GM12864 (cell line): ENCODE measurements at regions not wholly inside any gene's neighbourhood (a gene's known extent, or its start where the extent isn't known, plus 50 kb on each side); places are given as distances from the start of the nearest gene placed in this dataset.
"Not testable (repeated sequence)": the region's sequence is repeated elsewhere in the genome, so short reads cannot be mapped to it uniquely, and the experiment has no call there.

Experiments used
- DNase-seq: peaks from one replicate; pipeline ENCODE4 v3.0.0-alpha.2; 2011; ENCODE audit warnings: low read depth
- H3K4me3 ChIP-seq: 2 replicates; pipeline ENCODE4 v1.5.1; 2011; ENCODE audit warnings: mild to moderate bottlenecking, low read depth, low read length, control low read depth
- CTCF ChIP-seq: IDR thresholded peaks from 2 replicates; pipeline ENCODE4 v1.5.1; 2011; ENCODE audit warnings: low read depth, mild to moderate bottlenecking, moderate library complexity, low read length, control low read depth, inconsistent platforms; ENCODE audit errors: missing control alignments

- H3K4me3 ChIP-seq, result no peak overlapping the region
- no peak for DNase-seq
- TF ChIP-seq CTCF, result no peak
These were observed 168.5 kb upstream of the ISL1 start for GRCh38 chr5:51214746-51215145.

- TF ChIP-seq CTCF, result no peak
- H3K4me3 ChIP-seq, result no peak overlapping the region
- no peak for DNase-seq
These were observed 157.2 kb upstream of the ISL1 start for GRCh38 chr5:51225789-51226742.

- H3K4me3 ChIP-seq, result no peak overlapping the region
- no peak for TF ChIP-seq CTCF
- DNase-seq, result no peak
These were observed 155.2 kb upstream of the ISL1 start for GRCh38 chr5:51227963-51228470.

GRCh38 chr5:51230336-51230735 is 152.9 kb upstream of the ISL1 start:
- no peak for DNase-seq
- H3K4me3 ChIP-seq, result no peak overlapping the region
- no peak for TF ChIP-seq CTCF

- no peak for TF ChIP-seq CTCF
- DNase-seq, result no peak
- no peak overlapping the region for H3K4me3 ChIP-seq
These were observed 140.8 kb upstream of the ISL1 start for GRCh38 chr5:51242456-51242855.

GRCh38 chr5:51250957-51251356 is 132.3 kb upstream of the ISL1 start:
- H3K4me3 ChIP-seq, DNase-seq: not testable (repeated sequence)

GRCh38 chr5:51271261-51271660 is 112.0 kb upstream of the ISL1 start:
- H3K4me3 ChIP-seq, result no peak overlapping the region
- no peak for DNase-seq
- no peak for TF ChIP-seq CTCF
